ENCODE measurements at regions not wholly inside any gene's neighbourhood (a gene's known extent, or its start where the extent isn't known, plus 50 kb on each side); places are given as distances from the start of the nearest gene placed in this dataset.

GRCh38 chr7:50957855-50958254 lies 175.2 kb upstream of the GRB10 start:
- TF ChIP-seq, protein P1, sequence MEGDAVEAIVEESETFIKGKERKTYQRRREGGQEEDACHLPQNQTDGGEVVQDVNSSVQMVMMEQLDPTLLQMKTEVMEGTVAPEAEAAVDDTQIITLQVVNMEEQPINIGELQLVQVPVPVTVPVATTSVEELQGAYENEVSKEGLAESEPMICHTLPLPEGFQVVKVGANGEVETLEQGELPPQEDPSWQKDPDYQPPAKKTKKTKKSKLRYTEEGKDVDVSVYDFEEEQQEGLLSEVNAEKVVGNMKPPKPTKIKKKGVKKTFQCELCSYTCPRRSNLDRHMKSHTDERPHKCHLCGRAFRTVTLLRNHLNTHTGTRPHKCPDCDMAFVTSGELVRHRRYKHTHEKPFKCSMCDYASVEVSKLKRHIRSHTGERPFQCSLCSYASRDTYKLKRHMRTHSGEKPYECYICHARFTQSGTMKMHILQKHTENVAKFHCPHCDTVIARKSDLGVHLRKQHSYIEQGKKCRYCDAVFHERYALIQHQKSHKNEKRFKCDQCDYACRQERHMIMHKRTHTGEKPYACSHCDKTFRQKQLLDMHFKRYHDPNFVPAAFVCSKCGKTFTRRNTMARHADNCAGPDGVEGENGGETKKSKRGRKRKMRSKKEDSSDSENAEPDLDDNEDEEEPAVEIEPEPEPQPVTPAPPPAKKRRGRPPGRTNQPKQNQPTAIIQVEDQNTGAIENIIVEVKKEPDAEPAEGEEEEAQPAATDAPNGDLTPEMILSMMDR (IDR thresholded peaks at IDR 0.05) = no peak
- Histone ChIP-seq H3K27me3 (no peaks in the 10 kb centered on the region), H3K36me3 (no peaks in the 10 kb centered on the region), H3K27ac (no peak overlapping the region), H3K4me3 (no peak overlapping the region), H3K9me3 (no peaks in the 10 kb centered on the region), H3K4me1 (no peaks in the 10 kb centered on the region), H3K9ac (ENCODE audit: low read depth in 2 of 2, low read length in 2 of 2) (no peak overlapping the region)
- intact Hi-C loops (cut with DNase I) = no loop called here
- peak; percentile 36 for DNase-seq

GRCh38 chr7:50957431-50957830 lies 174.7 kb upstream of the GRB10 start:
- no peak overlapping the region for H3K9ac ChIP-seq (ENCODE audit: low read depth in 2 of 2, low read length in 2 of 2)
- DNase-seq = no peak
- TF ChIP-seq, protein P1 (IDR thresholded peaks at IDR 0.05) = no peak
- no peaks in the 10 kb centered on the region for H3K9me3 ChIP-seq
- intact Hi-C loops (cut with DNase I) = no loop called here
- H3K4me1 ChIP-seq = no peaks in the 10 kb centered on the region
- H3K27ac ChIP-seq = no peak overlapping the region
- no peaks in the 10 kb centered on the region for H3K27me3 ChIP-seq
- no peaks in the 10 kb centered on the region for H3K36me3 ChIP-seq
- H3K4me3 ChIP-seq = no peak overlapping the region

DNA sequence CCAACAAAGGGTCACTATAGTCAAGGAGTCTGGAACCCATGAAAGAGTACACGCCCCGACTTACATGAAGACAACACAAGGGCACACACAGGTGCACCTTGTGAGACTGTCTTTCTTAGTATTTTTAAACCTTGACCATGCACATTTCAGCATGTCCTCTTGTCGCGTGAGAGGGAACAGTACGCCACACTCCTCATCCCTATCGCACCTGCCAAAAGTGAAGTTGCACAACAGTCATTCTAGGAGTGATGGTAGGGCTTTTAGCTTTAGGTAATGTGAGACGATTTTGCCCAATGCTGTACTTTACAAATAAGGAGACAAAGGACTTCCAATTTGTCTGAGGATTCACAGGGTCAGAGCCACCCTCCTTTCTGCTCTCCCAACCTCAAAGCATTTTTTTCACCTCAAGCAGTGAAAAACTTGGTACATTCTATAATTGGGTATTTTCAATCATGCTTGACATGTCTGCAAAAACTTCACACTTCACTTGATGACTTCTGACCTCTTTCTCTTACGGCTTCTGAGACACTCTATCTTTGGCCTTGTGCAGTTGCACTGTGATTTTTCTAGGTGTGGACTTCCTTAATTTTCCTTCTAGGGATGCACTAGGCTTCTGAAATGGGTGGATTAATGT lies 173.9 kb upstream of the GRB10 start:
- no peak for DNase-seq
- Histone ChIP-seq H3K4me3 (no peak overlapping the region), H3K9ac (ENCODE audit: low read depth in 2 of 2, low read length in 2 of 2) (no peak overlapping the region), H3K4me1 (no peaks in the 10 kb centered on the region), H3K27ac (no peak overlapping the region), H3K9me3 (no peaks in the 10 kb centered on the region), H3K36me3 (no peaks in the 10 kb centered on the region), H3K27me3 (no peaks in the 10 kb centered on the region)
- intact Hi-C loops (cut with DNase I) = no loop called here
- TF ChIP-seq, protein P1 (IDR thresholded peaks at IDR 0.05) = no peak

GRCh38 chr7:50954716-50955115 lies 172.0 kb upstream of the GRB10 start:
- DNase-seq = no peak
- no peaks in the 10 kb centered on the region for H3K27me3 ChIP-seq
- H3K27ac ChIP-seq = no peak overlapping the region
- intact Hi-C loops (cut with DNase I) = no loop called here
- no peak overlapping the region for H3K9ac ChIP-seq (ENCODE audit: low read depth in 2 of 2, low read length in 2 of 2)
- no peaks in the 10 kb centered on the region for H3K9me3 ChIP-seq
- H3K36me3 ChIP-seq = no peaks in the 10 kb centered on the region
- no peaks in the 10 kb centered on the region for H3K4me1 ChIP-seq
- TF ChIP-seq, protein P1 (IDR thresholded peaks at IDR 0.05) = no peak
- no peak overlapping the region for H3K4me3 ChIP-seq

GRCh38 chr7:50954245-50954644 lies 171.5 kb upstream of the GRB10 start:
- no peaks in the 10 kb centered on the region for H3K36me3 ChIP-seq
- intact Hi-C loops (cut with DNase I) = no loop called here
- H3K27ac ChIP-seq = no peak overlapping the region
- no peaks in the 10 kb centered on the region for H3K9me3 ChIP-seq
- no peak overlapping the region for H3K4me3 ChIP-seq
- H3K4me1 ChIP-seq = no peaks in the 10 kb centered on the region
- DNase-seq = no peak
- H3K9ac ChIP-seq (ENCODE audit: low read depth in 2 of 2, low read length in 2 of 2) = no peak overlapping the region
- TF ChIP-seq, protein P1 (IDR thresholded peaks at IDR 0.05) = no peak
- H3K27me3 ChIP-seq = no peaks in the 10 kb centered on the region
